ENCODE measurements at regions not wholly inside any gene's neighbourhood (a gene's known extent, or its start where the extent isn't known, plus 50 kb on each side); places are given as distances from the start of the nearest gene placed in this dataset.

- TF ChIP-seq CTCF (conservative IDR thresholded peaks at IDR 0.05) (no peak), ZFX (IDR thresholded peaks at IDR 0.05) (no peak)
Measured at GRCh38 chr13:42729857-42730402, 51.5 kb upstream of the FAM216B start.
